Epithelial cell of prostate (primary cell): ENCODE measurements at regions not wholly inside any gene's neighbourhood (a gene's known extent, or its start where the extent isn't known, plus 50 kb on each side); places are given as distances from the start of the nearest gene placed in this dataset.

Experiments
- DNase-seq: peaks from one replicate; pipeline ENCODE4 v3.0.0-alpha.2; 2011; ENCODE audit warnings: low read depth, low spot score
- H3K27ac ChIP-seq: fragments of 450-650 bp; 2 replicates; pipeline ENCODE4 v1.5.1; 2017; ENCODE audit warnings: mild to moderate bottlenecking

DNA sequence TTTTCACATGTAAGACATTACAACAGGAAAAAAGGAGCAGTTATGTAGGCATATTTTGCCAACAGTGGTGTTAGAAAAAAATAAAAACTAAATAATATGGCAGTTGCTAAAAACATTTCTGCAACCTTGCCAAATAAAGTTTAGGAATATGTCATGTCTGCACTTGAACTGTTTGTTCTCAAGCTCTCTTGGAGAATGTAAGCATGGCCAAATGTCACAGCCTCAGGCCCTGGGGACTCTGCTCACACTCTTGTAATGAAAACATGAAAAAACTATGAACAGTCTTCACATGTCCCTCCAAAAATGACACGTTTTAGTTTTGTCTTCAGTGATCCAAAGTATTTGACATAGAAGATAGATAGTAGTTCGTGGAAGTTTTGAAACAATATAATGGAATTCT, 753.3 kb downstream of the LTN1 start:
- DNase-seq = no peak
- no peak overlapping the region for H3K27ac ChIP-seq

DNA sequence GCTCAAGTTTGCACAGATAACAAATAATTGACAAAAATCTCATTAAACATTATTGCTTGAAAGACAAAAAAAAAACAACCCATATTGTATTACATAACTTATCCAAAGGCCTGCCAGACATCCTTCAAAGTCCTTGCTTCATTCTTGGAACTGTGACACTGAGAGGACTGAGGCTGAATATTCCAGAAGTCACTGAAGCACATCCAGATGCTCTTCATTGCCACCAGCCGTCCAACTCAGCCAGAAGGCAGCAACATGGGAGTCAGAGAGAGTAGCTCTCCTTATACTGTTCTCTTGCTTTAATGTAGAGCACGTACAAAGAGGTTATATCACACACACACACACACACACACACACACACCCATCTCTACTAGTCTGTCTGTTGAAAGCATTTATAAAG, 755.0 kb downstream of the LTN1 start:
- no peak for DNase-seq
- no peak overlapping the region for H3K27ac ChIP-seq

DNA sequence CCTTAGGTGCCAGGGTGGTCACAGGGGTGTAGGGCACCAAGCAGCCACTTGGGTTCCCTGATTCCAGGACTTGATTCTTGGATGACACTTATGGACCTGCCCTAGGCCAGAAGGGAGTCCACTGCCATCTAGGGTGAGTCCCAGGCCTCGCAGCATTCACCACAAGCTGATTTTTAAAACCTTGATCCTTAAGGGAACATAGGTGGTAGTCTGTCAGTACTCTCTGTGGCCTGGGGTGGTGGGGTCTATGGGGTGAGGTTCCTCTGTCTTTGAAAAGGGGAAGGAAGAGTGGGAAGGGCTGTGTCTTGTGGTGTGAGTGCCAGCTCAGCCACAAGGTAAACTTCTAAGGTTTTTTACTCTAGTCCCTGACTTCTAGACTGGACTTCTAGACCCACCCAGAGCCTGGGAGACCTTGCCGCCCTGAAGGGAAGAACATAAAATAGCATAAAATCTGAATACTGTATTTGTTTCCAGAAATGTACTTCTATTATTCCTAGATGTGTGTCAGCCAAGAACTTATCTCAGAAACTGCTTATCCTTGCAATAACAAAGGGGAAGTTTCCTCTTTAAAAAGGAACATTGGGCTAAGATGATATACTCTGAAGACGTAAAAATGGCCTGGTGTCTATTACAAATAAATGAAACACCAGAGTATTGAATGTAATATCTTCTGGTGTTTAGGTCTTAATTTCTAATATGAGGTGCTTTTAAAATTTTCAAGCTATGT, 757.3 kb downstream of the LTN1 start:
- DNase-seq = no peak

DNA sequence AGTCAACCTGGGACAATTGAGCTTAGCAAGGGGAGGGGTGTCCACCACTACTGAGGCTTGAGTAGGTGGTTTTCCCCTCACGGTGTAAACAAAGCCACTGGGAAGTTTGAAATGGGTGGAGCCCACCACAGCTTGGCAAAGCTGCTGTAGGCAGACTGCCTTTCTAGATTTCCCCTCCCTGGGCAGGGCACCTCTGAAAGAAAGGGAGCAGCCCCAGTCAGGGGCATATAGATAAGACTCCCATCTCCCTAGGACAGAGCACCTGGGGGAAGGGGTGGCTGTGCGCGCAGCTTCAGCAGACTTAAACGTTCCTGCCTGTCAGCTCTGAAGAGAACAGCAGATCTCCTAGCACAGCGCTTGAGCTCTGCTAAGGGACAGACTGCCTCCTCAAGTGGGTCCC, 758.4 kb downstream of the LTN1 start:
- no peak for DNase-seq
- H3K27ac ChIP-seq = no peak overlapping the region

More for the DNA sequence above, 757.3 kb downstream of the LTN1 start:
- no peak overlapping the region for H3K27ac ChIP-seq

DNA sequence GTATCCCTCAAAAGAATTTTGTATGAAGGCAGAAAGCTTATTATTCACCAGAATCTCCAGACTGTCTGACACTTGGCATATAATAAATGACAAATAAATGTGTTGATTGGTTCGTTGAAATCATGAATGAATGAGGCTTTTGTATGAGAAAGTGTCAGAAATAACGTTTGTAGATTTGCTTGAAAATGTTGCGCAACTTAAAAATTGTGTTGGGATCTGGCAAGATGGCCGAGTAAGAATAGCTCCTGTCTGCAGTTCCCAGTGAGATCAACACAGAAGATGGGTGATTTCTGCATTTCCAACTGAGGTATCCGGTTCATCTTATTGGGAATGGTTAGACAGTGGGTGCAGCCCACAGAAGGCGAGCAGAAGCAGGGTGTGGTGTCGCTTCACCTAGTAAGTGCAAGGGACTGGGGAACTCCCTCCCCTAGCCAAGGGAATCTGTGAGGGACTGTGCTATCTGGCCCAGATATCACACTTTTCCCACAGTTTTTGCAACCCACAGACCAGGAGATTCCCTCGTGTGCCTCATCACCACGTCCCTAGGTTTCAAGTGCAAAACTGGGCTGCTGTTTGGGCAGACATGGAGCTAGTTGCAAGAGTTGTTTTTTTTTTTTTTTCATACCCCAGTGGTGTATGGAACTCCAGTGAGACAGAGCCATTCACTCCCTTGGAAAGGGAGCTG, 759.0 kb downstream of the LTN1 start:
- no peak for DNase-seq
- no peak overlapping the region for H3K27ac ChIP-seq

DNA sequence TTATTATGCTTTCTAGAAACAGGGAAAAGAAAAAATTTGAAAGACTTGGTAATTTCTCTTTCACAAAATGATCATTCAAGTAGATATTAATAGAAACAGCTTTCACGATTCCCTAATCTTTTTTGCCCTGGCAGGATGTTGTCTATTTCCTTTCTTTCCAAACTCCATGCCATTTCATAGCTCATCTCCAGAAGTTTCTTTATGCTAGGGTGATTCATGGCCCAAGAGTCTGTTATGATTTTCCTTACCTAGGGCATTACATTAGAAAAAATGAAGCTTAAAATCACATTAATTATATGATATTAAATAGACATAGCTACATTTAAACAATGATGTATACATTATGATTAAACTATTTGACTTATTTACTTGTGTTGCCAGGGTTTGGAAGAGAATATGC, 762.1 kb downstream of the LTN1 start:
- DNase-seq = no peak
- H3K27ac ChIP-seq = peak overlapping the region; percentile 41

DNA sequence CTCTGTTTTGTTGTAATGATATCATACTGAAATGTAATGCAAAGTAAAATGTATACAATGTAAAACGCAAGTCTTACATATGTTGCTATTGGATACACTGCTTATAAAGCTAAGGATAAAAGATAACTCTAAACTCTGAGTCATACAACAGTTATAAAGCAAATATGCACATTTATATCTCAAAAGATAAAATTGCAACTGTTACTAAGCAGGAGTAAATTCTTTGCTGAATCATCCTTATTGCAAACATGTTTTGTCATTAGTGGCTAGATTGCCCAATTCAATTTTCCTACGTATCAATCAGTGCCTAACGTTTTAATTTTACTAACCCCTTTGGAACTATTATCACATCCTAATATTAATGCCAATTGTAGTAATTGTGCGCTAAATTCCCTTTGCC, 762.9 kb downstream of the LTN1 start:
- H3K27ac ChIP-seq = peak overlapping the region; percentile 41
- DNase-seq = no peak

DNA sequence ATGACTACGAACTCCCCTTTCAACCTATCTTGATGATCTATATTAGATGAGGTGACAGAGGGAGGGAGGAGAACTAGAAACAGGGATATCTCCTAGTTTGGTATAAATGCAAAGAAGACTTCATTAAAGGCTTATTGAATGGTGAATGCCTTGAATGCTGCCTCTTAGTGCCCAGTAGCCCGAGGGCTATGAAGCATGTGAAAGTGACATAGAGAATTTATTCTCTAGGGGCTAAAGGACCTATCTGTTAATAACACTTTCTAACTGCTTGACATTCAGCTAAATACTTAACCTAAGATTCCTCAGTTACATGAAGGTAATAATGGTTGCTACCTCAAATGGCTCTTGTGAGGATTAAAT, 764.1 kb downstream of the LTN1 start:
- no peak for DNase-seq
- no peak overlapping the region for H3K27ac ChIP-seq

DNA sequence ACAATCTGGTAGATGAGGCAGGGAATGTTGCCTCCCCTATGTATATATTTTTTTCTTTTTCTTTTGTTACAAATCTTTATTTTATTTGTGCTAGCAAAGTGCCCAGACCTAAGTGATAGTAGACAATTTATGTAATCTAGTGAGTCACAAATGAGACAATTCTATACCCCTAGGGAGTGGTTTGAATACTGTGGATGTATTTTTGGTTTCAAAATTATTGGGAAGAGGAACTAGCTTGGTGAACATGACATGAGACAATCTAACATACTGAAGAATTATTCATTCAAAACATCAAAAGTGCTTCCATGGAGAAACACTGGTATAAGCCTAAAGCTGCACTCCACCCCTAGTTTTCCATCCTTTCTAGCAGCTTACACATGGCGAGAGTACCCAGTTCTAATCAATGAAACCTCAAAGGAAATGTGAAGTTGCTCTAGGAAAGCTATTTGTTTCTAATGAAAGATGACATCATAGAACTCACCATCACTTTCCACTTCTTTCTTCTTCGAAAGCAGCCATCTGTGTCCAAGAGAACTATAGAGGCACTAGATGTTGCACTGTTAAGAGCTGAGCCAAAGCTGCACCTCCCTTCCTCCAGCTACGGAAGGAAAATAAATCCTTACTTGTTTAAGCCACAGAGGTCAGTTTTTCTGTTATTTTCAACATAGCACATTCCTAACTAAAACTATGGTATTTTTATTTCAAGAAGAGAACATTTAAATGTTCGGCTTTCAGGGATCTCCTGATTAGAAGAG, 764.6 kb downstream of the LTN1 start:
- H3K27ac ChIP-seq = no peak overlapping the region

DNA sequence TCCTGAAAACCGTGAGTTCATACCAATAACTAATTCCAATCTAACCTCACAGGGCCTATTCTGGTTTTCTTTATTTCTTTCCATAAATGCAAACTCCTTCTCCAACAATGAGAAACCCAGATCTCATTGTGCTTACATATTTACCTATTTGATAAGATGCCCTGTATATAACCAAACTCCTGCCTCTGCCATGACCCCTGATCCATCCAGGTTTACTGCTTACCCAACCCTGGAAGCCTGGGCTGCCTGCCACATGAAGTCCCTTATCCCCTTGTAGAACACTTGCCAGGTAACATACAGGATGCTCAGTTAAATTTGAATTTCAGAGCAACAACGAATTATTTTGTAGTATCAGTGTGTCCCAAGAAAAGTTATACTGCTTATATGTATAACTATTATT, 766.1 kb downstream of the LTN1 start:
- H3K27ac ChIP-seq = no peak overlapping the region
- DNase-seq = no peak

More for the DNA sequence above, 764.6 kb downstream of the LTN1 start:
- DNase-seq = no peak

DNA sequence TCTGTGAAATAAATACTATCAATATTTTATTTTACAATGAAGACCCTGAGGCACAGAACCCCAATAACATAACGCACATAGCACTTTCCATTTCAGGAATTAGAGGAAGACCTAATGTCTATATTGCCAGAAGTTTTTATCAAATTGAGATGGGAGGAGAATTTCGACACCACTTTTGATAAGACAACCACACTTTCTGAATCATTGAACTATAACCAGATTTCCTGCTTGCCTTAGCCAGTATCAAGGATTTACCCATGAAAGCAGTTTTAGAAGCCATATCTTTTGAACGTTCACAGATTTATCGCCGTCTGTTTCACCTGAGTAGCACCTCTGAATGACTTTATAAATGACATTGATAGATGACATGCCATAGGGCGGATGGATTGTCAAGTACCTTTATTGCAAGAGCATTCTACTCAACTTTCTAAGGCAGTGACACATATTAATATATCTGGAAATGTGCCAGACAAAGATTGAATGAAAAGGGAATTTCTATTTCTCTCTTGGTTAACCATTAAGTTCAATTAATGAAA, 768.4 kb downstream of the LTN1 start:
- no peak overlapping the region for H3K27ac ChIP-seq
- DNase-seq = no peak

DNA sequence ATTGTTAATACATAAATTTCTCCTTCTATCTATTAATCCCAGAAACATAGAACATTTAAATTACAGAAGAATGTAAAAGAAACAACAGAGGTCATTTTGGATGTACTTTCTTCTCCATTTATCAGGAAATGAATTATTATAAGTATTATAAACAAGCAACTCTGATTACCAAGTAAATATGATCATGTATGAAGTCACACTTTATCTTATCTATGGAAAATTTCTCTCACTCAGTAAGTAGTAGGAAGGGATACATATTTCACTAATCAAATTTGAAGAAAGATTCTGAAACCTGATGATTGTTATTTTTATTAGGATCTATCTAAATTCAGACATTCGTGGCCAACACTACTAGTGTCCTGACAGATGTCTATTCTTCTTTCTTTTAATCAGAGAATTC, 770.7 kb downstream of the LTN1 start:
- no peak for DNase-seq
- no peak overlapping the region for H3K27ac ChIP-seq

DNA sequence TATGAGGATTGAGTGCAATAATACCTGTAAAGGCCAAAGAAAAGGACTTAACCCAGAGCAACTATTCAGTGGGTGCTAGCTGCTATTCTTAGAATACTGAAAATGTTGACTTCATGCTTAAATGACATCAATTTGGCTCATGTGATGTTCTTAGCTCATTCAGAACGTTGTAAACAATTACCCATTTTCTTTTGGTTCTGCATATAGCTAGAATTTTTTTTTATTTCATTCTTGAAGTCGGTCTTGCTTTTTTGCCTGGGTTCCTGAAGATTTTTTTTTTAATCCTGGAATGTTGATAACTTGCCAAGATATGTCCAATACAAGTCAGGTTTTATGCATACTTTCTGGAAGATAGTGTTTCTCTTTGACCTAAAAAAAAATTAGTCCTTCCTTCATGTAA, 772.0 kb downstream of the LTN1 start:
- DNase-seq = no peak
- no peak overlapping the region for H3K27ac ChIP-seq

DNA sequence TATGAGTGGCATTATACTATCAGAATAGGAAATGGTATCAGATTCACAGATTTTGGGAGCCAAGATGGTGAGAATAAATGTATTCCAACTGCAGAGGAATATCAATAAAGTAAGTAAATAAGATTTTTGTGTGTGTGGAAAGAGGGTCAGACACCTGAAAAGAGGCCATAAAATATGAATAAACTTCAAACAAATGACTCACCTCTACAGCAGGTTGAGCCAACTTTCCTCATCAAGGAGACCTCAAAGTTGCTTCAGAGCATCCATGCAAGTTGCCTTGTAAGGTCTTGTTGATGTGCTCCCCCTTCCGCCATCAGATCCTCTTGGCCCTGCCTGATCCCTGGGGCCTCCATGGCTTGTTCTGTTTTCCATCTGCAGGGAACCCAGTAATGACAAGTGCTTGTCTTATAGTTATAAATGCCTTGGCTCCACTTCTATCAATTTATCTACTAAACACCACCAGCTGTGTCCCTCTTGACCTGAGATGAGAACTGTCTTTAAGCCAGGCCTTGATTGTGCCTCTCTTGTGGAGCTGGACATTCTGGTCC, 775.6 kb downstream of the LTN1 start:
- H3K27ac ChIP-seq = no peak overlapping the region
- no peak for DNase-seq

DNA sequence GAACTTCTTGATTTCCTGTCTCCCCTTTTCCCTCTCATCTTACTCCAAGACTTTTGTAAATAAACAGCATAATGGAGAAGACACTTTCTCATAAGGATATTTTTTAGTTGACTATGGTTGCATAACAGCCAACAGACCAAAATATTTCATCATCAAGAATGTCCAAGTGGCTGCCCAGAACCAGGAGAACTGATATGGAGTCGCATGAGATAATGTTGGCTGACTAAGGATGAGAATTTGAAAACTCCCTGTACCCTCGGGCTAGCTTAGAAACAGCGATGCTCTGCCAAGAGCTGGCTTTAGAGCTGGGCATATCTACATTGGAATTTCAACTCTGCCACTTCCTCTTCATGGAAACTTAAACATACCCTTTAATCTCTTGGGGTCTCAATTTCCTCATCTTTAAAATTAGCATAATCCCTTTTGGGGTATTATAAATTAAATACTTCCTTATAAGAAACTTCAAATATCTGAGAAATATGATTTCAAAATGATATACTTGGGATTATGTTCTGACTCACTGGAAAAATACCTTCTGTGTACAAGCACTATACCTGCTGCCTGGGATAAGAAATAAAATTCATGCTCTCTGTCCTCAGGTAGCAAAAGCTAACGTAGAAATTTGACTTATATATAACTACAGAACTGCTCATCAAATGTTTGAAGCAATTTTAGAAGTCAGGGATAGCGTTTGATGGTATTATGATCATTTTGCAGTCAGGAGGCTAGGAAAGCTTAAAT, 777.3 kb downstream of the LTN1 start:
- H3K27ac ChIP-seq = peak overlapping the region; percentile 20
- DNase-seq = peak; percentile 54

DNA sequence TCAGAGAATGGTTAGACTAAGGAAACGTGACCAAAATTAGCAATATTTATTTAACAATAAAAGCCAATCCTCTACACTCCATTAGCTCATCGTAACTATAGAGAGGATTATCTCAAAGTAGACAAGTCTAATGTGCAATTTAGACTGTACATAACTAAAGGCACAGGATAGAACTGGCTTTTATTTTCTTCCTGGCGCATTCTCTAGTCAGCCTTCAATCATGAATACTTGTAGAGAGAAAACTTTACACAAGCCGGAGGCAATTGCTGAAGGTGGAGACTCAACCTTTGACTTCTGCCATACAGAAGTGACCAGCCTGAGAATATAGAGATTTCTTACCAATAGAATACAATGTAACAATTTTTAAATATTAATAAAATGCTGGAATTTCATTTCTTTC, 777.9 kb downstream of the LTN1 start:
- H3K27ac ChIP-seq = peak overlapping the region; percentile 20
- no peak for DNase-seq

DNA sequence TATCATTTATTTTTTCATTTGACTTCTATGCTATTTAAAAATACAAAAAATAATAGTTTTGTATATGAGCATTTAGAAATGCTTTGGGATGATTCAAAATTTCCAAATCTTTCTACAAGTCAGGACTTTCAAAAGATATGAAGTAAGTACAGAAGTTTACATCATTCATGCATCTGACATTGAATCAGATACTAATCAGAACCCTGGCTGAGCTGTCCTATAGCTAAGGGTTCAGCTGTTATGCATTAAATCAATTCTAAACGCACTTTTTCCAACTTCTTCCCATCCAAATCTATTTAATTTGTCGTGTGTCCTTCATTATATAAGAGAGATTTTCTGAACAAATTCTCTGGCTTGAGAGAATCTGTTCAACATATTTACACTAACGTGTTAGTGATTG, 779.4 kb downstream of the LTN1 start:
- no peak for DNase-seq
- no peak overlapping the region for H3K27ac ChIP-seq

DNA sequence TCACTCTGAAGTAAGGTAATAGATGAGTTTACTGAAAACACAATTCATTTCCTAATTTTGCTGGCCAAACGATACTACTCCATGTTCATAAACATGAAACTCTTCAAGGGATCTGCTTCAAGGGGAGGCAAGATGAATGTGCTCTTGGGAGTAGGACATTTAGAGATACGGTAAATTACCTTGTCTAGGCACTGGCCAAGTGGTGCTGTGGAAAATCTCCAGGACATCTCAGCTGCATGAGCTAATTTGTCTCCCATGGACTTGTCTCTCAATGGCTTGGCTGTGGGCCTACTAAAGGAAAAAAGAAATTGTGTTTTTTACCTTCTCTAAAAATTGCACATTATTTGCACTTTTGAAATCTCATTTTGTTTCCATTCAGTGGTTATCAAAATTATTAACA, 780.6 kb downstream of the LTN1 start:
- H3K27ac ChIP-seq = no peak overlapping the region
- DNase-seq = no peak

DNA sequence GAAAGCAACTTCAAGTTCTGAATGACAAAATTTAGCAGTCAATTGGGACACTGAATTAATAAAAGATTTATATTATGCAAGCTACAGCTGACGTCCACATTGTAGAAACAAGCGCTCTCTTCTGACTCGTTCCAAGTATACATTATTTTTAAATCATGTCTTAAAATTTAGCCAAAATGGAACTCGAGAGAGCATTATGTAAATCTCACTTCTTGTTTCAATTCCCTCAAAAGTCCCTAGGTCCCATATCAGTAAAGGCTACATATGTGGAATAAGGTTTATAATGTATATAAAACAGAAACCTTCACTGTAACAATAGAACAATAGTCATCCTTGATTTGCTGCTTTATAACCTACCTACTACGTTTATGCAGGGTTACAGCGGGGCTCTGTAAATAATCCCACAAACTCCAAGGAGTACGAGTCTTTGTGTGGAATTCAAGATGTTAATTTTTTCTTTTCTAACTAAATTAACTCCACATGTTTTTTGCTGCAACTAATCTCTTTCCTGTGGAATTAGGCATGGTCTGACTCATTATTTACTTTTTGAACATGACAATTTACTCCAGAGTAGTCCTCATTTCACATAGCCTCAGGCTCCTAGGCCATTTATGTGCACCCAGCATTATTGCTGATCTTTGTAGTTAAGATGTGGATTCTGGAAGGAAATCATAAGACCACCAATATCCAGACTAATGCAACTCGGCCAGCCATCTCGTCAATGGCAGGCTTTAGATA, 785.1 kb downstream of the LTN1 start:
- no peak overlapping the region for H3K27ac ChIP-seq
- no peak for DNase-seq

DNA sequence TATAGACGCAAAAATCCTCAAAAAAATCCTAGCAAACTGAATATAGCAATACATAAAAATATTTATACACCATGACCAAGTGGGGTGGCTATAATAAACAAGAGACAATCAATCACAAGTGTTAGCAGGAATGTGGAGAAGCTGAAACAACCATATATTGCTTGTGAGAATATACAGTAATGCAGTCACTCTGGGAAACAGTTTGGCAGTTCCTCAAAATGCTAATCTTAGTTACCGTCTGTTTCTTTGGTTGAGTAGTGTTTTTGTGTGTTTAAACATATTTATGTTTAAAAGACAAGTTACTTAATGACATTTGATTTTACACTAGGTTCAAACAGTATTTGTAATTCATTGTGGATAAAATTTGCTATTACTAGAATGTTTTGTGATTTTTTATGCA, 792.0 kb downstream of the LTN1 start:
- no peak for DNase-seq

More for the DNA sequence above, 792.0 kb downstream of the LTN1 start:
- no peak overlapping the region for H3K27ac ChIP-seq
